T47D (cell line): ENCODE measurements at regions not wholly inside any gene's neighbourhood (a gene's known extent, or its start where the extent isn't known, plus 50 kb on each side); places are given as distances from the start of the nearest gene placed in this dataset.

Experiments used
- DNase-seq, 2 experiments: peaks; one replicate each; pipeline versions ENCODE4 v3.0.0 to v3.0.0-alpha.2; 2011 to 2012; ENCODE audit warnings: low read depth in 1 of 2, low spot score in 1 of 2
- JUND ChIP-seq: IDR thresholded peaks from 2 replicates; pipeline ENCODE4 v1.6.1; 2012; ENCODE audit warnings: low read depth
- in situ Hi-C: cut with HindIII; loops from 2 replicates; pipeline ENCODE4 v1.10.0; 2016; ENCODE audit warnings: low sequenced_read_pairs, low pct_unique_long_range_greater_than_20kb

DNA sequence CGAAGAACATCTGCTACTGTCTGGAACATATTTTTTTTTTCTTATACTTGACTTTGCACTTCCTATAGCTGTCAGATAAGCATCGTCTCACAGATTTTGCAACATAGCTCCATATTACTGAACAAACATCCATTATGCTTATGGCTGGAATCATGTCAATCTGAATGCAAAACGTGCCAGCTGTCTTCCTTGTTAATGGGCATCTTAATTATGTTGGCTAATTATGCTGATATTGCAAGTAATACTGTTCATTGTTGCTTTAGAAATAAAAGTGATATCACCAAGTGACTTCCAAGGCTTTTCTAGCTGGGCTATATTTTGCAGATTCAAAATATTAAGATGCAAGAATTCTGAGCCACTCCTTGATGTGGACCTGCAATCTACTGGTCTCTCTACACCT is 176.8 kb downstream of the ARL4C start:
- in situ Hi-C loops = no loop called here
- no peak for TF ChIP-seq JUND
- no peak for DNase-seq

DNA sequence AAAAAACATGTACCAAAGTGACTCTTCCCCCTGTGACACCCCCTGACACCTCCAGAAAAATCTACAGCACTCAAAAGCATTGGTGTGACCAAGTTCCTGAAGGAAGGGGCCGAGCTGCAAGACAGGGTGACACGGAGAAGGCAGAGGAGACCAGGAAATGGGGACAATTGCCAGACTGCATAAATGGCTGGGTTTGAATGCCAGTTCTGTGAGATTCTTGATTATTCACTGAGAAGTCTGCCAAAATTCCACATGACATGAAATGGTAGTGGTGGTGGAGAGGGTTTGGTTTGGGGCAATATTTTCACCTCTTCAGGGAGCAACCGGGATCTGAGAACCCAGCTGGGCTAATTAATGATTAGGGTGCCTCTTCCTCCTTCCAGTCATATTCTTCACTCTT is 178.5 kb downstream of the ARL4C start:
- in situ Hi-C loops = no loop called here
- TF ChIP-seq JUND = no peak
- no peak for DNase-seq

DNA sequence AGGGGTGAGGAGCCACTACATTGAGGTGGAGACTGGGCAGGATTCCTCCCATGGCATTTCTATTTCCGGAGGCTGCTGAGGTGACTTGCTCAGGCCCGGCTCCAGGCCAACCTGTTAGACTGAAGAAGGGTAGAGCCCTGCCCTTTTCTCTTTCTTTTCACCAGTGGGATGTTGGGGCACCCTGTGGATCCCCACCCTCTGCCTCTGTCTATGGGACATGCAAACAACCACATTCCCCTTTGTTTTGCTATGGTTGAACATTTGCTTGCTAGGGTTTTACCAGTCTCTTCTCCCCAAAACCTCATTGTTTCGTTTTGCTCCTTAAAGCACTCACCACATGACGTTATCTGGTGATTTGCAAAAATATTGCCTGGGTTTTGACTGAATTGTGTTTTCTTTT is 183.3 kb downstream of the ARL4C start:
- in situ Hi-C loops = no loop called here
- no peak for TF ChIP-seq JUND
- no peak for DNase-seq

DNA sequence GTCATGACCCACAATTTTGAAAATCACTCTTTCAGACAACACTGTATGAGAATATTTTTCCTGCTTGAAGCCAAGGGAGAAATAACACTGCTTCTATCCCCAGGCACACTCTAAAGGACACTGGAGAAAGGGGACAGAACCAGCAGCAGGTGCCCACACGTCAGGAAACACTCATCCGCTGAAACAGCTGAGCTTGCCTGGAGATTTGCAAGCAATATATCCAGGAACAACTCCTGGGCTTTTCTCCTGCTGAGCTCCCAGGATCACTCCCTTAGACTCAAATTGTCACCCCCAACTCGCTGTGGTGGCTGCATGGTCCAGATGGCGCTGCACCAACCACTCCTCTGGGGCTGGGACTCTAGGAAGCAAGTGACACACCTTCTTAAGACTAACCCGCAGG is 186.7 kb downstream of the ARL4C start:
- in situ Hi-C loops = no loop called here
- DNase-seq = no peak
- TF ChIP-seq JUND = no peak

DNA sequence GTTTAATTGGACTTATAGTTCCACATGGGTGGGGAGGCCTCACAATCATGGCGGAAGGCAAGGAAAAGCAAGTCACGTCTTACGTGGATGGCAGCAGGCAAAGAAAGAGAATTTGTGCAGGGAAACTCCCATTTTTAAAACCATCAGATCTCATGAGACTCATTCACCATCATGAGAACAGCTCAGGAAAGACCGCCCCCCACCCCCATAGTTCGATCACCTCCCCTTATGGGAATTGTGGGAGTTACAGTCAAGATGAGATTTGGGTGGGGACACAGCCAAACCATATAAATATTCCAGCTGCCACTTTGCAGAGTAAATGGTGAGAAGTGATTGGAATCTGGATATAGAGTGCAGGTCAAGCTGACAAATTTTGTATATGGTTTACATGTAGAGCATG is 187.4 kb downstream of the ARL4C start:
- in situ Hi-C loops = no loop called here
- peak in 1 of 2 experiments; percentile 20 for DNase-seq
- TF ChIP-seq JUND = no peak

DNA sequence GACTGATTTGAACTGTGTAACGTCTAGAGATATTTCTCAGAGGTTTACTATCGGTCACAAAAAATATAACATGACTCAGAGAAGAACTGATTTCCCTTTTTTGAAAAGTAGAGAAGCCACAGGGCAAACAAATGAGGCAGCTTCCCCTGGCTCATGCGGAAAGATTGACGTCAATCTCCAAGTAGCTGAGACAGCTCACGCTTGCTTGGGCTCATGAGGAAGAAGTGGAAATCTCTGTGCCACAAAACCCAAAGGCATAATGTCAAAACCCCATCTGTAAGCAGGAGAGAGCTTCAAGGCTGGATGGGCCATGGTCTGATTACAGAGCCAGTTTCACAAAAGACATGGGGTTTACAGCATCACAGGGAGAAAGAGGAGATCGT is 188.1 kb downstream of the ARL4C start:
- in situ Hi-C loops = no loop called here
- DNase-seq = no peak
- no peak for TF ChIP-seq JUND

DNA sequence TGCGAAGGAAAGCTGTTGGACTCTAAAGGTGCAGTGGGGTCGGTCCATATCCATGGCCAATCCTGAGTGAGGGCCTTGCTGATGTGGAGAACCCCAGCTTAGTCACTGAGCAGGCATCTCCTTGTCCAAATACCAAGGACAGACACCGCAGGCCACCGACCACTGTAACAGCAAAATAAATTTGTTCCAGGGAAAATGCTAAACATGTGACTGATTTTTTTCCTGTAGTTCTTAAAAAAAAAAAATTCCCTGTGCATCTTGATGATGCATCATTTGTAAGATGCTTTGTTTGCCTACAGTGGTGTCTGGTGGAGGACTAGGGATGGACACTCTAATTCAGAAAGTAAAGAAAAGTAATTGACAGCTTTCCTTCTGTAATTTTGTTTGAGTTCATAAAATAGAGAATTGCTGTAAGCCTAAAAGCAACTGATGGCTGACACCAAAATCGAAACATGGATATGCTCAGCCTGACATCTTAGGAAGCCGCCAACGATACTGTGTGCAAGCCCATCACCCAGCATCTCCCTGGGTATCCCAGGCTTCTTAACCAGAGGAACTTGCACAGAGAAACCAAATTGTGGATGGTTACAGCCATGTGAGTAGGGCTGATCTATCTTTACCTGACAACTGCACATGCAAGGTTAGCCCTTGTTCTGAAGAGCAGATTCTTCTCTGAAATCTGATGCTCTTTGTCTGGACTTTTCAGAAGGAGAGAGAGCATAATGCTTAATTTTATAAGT is 188.6 kb downstream of the ARL4C start:
- no peak for TF ChIP-seq JUND
- in situ Hi-C loops = no loop called here
- no peak for DNase-seq

DNA sequence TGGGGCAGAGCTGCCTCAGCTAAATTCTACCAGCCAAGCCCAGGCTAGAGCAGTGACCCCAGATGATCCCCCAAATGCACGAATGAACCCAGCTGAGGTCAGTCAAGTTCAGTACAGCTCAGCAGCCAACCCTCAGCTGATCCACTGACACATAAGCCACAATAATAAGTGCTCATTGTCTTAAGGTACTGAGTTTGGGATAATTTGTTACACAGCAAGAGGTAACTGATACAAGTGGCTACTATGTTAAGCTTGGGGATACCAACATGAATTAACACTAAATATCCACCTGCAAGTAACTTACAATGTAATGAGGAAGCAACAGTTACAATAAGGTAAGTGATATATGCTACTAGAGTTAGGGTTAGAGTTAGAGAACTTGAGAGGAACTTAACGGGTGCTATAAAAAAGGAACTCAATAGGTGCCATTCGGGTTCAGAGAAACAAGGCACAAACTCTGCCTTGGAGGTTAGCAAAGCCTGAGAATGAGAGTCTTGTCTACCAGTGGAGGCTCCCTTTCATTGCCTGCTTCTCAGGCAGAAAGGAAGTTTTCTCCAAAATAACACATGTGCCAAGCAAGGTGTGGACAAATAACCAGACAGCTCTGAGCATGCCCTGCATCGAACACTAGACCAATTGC is 189.4 kb downstream of the ARL4C start:
- no peak for TF ChIP-seq JUND
- no peak for DNase-seq
- in situ Hi-C loops = no loop called here

DNA sequence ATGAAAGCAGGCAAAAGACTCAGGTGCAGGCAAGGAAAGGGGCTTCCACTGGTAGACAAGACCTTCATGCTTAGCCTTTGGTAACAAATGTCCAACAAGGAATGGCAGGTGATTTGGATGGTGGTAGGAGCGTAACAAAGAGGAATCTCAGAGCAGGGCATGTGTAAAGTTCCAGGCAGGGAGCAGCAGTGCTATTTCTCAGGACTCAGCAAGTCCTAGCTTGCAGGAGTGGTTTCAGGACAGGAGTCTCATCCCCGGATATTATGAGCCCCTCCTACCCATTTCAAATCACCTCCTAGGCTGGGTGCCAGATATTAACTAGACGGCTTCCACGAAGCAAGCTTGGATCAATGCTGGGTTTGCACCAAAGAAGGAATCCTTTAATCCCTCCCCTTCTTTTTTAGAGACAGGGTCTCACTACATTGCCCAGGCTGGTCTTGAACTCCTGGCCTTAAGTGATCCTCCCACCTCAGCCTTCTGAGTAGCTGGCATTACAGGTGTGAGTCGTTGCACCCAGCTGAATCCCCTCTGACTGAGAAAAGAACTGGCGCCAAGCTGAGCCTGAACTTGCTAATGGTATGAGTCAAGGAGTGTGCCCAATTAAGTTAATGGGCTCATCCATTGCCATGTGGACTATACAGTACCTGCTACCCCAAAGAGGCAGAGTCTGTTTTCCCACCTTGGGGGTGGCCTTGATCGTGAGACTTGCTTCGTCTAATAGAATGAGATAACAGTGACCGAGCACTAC is 190.3 kb downstream of the ARL4C start:
- in situ Hi-C loops = no loop called here
- no peak for DNase-seq
- no peak for TF ChIP-seq JUND

DNA sequence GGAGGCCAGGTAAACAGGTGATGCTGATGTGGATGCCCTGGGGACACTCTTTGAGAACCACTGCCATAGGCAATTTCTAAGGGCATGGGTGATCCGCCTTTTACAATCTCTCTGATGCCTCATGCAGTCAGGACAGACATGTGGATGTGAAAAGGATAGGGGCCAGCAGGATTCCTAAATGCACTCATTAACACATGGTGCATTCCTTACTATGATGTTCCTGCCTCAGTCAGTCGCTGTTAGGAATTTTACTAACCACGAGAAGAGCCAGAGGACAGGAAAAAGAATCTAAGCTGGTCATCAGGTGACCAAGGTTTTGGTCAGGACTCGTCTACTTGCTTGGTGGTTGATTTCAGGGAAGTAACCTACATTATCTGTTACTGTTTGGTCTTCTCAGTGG is 191.0 kb downstream of the ARL4C start:
- in situ Hi-C loops = no loop called here

DNA sequence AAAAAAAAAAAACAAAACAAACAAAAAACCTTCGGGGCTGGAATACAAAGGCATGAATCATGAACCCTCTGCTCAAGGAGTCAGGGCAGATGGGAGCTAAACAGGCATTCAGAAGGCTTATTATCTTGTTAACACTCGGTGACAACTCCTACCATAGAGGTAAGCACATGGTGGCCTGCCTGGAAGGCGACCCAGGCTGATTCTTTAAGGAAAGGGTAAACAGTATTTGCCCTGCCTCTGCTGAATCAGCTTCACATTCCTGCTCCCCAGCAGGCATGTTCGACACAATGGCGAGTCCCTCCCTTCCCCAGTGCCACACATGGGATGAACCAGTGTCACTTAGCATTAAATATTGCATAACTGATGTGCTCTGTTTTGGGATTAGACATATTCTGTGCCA is 191.9 kb downstream of the ARL4C start:
- no peak for TF ChIP-seq JUND
- DNase-seq = peak in 1 of 2 experiments; percentile 15
- in situ Hi-C loops = no loop called here

More for the DNA sequence above, 191.0 kb downstream of the ARL4C start:
- DNase-seq = no peak
- no peak for TF ChIP-seq JUND

DNA sequence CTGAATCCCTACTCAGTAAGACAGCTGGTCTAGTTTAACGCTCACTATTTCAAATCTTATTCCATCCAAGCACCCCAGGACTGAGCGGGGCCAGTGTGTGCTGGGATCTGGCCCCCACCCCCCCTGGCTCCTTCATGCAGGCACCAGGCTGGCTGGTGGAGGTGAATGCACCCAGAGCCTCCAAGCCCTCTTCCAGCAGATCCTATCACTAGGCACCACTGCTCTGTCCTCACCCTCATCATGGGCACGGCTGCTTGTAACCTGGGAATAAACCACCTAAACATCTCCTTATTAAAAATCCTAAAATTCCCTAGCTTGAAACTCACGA is 194.3 kb downstream of the ARL4C start:
- DNase-seq = no peak
- in situ Hi-C loops = no loop called here
- no peak for TF ChIP-seq JUND
